ENCODE measurements at regions not wholly inside any gene's neighbourhood (a gene's known extent, or its start where the extent isn't known, plus 50 kb on each side); places are given as distances from the start of the nearest gene placed in this dataset.

- Histone ChIP-seq H2AFZ (ENCODE audit: insufficient read depth, low read depth, low read length, poor library complexity, severe bottlenecking) (no peak overlapping the region), H3K4me2 (replicated peaks; ENCODE audit: extremely low read depth, low read length, poor library complexity, severe bottlenecking) (no peak overlapping the region), H3K79me2 (ENCODE audit: insufficient read depth, low read length) (no peaks in the 10 kb centered on the region), H3K27me3 (ENCODE audit: control insufficient read depth in 2 of 2, insufficient read depth in 2 of 2, low read length in 2 of 2) (no peaks in the 10 kb centered on the region), H3K9me3 (replicated peaks in 1 of 2; ENCODE audit: control insufficient read depth in 1 of 2, insufficient read depth in 1 of 2, low read length in 2 of 2) (peaks cover 0 to 7% of the 10 kb centered on the region in 2 donors), H3K27ac (ENCODE audit: low read depth in 1 of 2, low read length in 2 of 2) (no peak overlapping the region), H3K4me1 (ENCODE audit: control insufficient read depth in 1 of 2, insufficient read depth in 2 of 2, low read length in 2 of 2) (peaks cover 5 to 7% of the 10 kb centered on the region in 2 donors), H3K36me3 (replicated peaks in 1 of 2; ENCODE audit: control insufficient read depth in 1 of 2, insufficient read depth in 2 of 2, low read length in 2 of 2) (no peaks in the 10 kb centered on the region), H4K20me1 (ENCODE audit: insufficient read depth, low read length) (no peaks in the 10 kb centered on the region), H3K4me3 (replicated peaks in 1 of 3; ENCODE audit: low read depth in 2 of 3, low read length in 3 of 3) (no peak overlapping the region), H3K9ac (ENCODE audit: insufficient read depth, low read length, poor library complexity, severe bottlenecking) (no peak overlapping the region)
- no peak for TF ChIP-seq CTCF (IDR thresholded peaks at IDR 0.05)
- Mint-ChIP-seq H3K27me3 (ENCODE audit: low read depth in 3 of 3) (peaks cover 0 to 3% (median 2%) of the 10 kb centered on the region in 3 donors), H3K9me3 (peaks cover 2 to 12% (median 4%) of the 10 kb centered on the region in 7 donors), H3K4me3 (no peak overlapping the region), H3K36me3 (no peaks in the 10 kb centered on the region), H3K4me1 (peaks cover 13% of the 10 kb centered on the region), H3K27ac (no peak overlapping the region)
- no peak for DNase-seq
- intact Hi-C loops (cut with micrococcal nuclease), result no loop called here
- 92% methylated on average over 3 of the region's 3 CpGs for WGBS (ENCODE audit: insufficient coverage)
These were observed 184.3 kb upstream of the PPP2R3A start for GRCh38 chr3:135781026-135781815.

GRCh38 chr3:135784557-135784956, 181.0 kb upstream of the PPP2R3A start:
- Histone ChIP-seq H4K20me1 (ENCODE audit: insufficient read depth, low read length) (no peaks in the 10 kb centered on the region), H3K4me2 (replicated peaks; ENCODE audit: extremely low read depth, low read length, poor library complexity, severe bottlenecking) (no peak overlapping the region), H3K9ac (ENCODE audit: insufficient read depth, low read length, poor library complexity, severe bottlenecking) (no peak overlapping the region), H2AFZ (ENCODE audit: insufficient read depth, low read depth, low read length, poor library complexity, severe bottlenecking) (no peak overlapping the region), H3K4me1 (ENCODE audit: control insufficient read depth in 1 of 2, insufficient read depth in 2 of 2, low read length in 2 of 2) (peaks cover 5 to 7% of the 10 kb centered on the region in 2 donors), H3K27me3 (ENCODE audit: control insufficient read depth in 2 of 2, insufficient read depth in 2 of 2, low read length in 2 of 2) (no peaks in the 10 kb centered on the region), H3K27ac (ENCODE audit: low read depth in 1 of 2, low read length in 2 of 2) (no peak overlapping the region), H3K9me3 (replicated peaks in 1 of 2; ENCODE audit: control insufficient read depth in 1 of 2, insufficient read depth in 1 of 2, low read length in 2 of 2) (no peaks in the 10 kb centered on the region), H3K4me3 (replicated peaks in 1 of 3; ENCODE audit: low read depth in 2 of 3, low read length in 3 of 3) (no peak overlapping the region), H3K79me2 (ENCODE audit: insufficient read depth, low read length) (no peaks in the 10 kb centered on the region), H3K36me3 (replicated peaks in 1 of 2; ENCODE audit: control insufficient read depth in 1 of 2, insufficient read depth in 2 of 2, low read length in 2 of 2) (no peaks in the 10 kb centered on the region)
- intact Hi-C loops (cut with micrococcal nuclease), result no loop called here
- DNase-seq, result peak; percentile 20 to 62 (median 23)
- no peak for TF ChIP-seq CTCF (IDR thresholded peaks at IDR 0.05)
- peak overlapping the region in 1 of 2 donors; percentile 14 for H3K4me3 Mint-ChIP-seq
- H3K27me3 Mint-ChIP-seq (ENCODE audit: low read depth in 3 of 3), result peaks cover 0 to 4% (median 3%) of the 10 kb centered on the region in 3 donors
- peak overlapping the region in 2 of 7 donors; percentile 19 to 27 for H3K27ac Mint-ChIP-seq
- H3K4me1 Mint-ChIP-seq, result peaks cover 13% of the 10 kb centered on the region
- WGBS (ENCODE audit: insufficient coverage), result 0% methylated on average over 1 of the region's 1 CpG
- peaks cover 0 to 12% (median 3%) of the 10 kb centered on the region in 7 donors for H3K9me3 Mint-ChIP-seq
- no peaks in the 10 kb centered on the region for H3K36me3 Mint-ChIP-seq
